ENCODE measurements at regions not wholly inside any gene's neighbourhood (a gene's known extent, or its start where the extent isn't known, plus 50 kb on each side); places are given as distances from the start of the nearest gene placed in this dataset.

DNA sequence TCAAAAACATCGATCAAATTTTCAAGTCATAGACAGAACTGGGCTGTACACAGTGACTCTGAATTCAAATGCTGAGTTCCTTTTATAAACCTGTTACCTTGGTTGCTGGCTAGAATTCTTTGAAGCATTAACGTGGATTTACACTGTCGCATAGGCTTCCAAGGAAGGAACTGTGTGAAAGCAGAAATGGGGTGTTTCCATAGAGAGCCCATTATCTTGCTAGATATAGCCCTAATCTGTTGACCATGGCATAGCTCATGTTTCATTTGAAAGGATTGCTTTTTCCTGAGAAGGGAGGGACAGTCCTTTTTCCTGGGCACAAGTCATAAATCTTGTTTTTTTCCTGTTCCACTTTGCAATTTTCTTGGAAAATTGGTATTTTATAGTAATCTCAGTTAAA is 73.8 kb upstream of the NEUROD1 start:
- TF ChIP-seq EGR1 (IDR thresholded peaks at IDR 0.05; ENCODE audit: borderline replicate concordance in 1 of 2, low read depth in 2 of 2, low read length in 2 of 2) (no peak), POLR2A (IDR thresholded peaks at IDR 0.05; ENCODE audit: low read depth, low read length) (no peak), TAF1 (IDR thresholded peaks at IDR 0.05; ENCODE audit: borderline replicate concordance, low read depth, low read length) (no peak), GABPA (IDR thresholded peaks at IDR 0.05; ENCODE audit: low read depth) (no peak), NKRF (conservative IDR thresholded peaks at IDR 0.05) (no peak), POLR2AphosphoS5 (IDR thresholded peaks at IDR 0.05; ENCODE audit: low read length) (no peak), CTCF (IDR thresholded peaks at IDR 0.05 in 2 of 3, conservative IDR thresholded peaks at IDR 0.05 in 1 of 3; ENCODE audit: control insufficient read depth in 2 of 3, extremely low read depth in 1 of 3, insufficient read depth in 1 of 3, low read depth in 3 of 3, low read length in 3 of 3) (no peak)
- TF ChIP-seq, protein P1, sequence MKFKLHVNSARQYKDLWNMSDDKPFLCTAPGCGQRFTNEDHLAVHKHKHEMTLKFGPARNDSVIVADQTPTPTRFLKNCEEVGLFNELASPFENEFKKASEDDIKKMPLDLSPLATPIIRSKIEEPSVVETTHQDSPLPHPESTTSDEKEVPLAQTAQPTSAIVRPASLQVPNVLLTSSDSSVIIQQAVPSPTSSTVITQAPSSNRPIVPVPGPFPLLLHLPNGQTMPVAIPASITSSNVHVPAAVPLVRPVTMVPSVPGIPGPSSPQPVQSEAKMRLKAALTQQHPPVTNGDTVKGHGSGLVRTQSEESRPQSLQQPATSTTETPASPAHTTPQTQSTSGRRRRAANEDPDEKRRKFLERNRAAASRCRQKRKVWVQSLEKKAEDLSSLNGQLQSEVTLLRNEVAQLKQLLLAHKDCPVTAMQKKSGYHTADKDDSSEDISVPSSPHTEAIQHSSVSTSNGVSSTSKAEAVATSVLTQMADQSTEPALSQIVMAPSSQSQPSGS (IDR thresholded peaks at IDR 0.05; ENCODE audit: low read length): no peak

All from GM12878 (cell line).